ENCODE measurements at regions not wholly inside any gene's neighbourhood (a gene's known extent, or its start where the extent isn't known, plus 50 kb on each side); places are given as distances from the start of the nearest gene placed in this dataset.

DNA sequence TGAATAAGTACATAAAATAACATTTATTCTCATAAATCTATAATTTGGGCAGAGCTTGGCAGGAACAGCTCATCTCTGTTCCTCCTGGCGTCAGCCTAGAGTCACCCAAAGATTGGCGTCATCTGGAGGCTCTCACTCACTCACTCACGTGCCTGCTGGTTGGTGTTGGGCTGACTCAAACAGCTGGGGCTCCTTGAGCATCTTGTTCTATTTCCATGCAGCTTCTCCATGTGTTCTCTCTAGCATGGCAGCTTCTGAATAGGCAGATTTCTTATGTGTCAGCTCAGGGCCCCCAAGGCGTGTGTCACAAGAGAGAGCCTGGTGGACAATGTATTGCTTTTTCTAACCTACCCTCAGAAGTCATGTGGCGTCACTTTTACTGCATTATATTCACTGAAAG, 70.6 kb upstream of the RAB3GAP2 start:
- Mint-ChIP-seq H3K27me3 (ENCODE audit: insufficient read depth, low read depth, poor library complexity) (peaks cover 2% of the 10 kb centered on the region), H3K4me1 (peaks cover 29% of the 10 kb centered on the region), H3K27ac (no peak overlapping the region), H3K36me3 (ENCODE audit: low read depth) (no peaks in the 10 kb centered on the region), H3K4me3 (no peak overlapping the region), H3K9me3 (no peaks in the 10 kb centered on the region)
- no peaks in the 10 kb centered on the region for H4K20me1 ChIP-seq (replicated peaks; ENCODE audit: insufficient read depth)
- ATAC-seq = no peak
- H3K4me1 ChIP-seq (ENCODE audit: insufficient read depth) = peaks cover 12% of the 10 kb centered on the region
- H3K27ac ChIP-seq (ENCODE audit: low read depth) = no peak overlapping the region
- DNase-seq (ENCODE audit: low spot score) = no peak
- no peaks in the 10 kb centered on the region for H3K36me3 ChIP-seq (ENCODE audit: insufficient read depth)
- H3K27me3 ChIP-seq (ENCODE audit: insufficient read depth) = no peaks in the 10 kb centered on the region
- peaks cover 21% of the 10 kb centered on the region; the same call in 1 of the 2 replicates for H3K9me2 ChIP-seq (ENCODE audit: insufficient read depth)
- no peak overlapping the region for H3K4me2 ChIP-seq
- H3F3A ChIP-seq (replicated peaks; ENCODE audit: low read depth) = peaks cover 4% of the 10 kb centered on the region; the same call in 1 of the 2 replicates
- H3K4me3 ChIP-seq = no peak overlapping the region
- TF ChIP-seq STAT1 (IDR thresholded peaks at IDR 0.05; ENCODE audit: unreplicated experiment) (no peak), NANOG (IDR thresholded peaks at IDR 0.05; ENCODE audit: borderline replicate concordance) (no peak), REST (IDR thresholded peaks at IDR 0.05; ENCODE audit: unreplicated experiment) (no peak), JUNB (IDR thresholded peaks at IDR 0.05; ENCODE audit: unreplicated experiment) (no peak), POLR2AphosphoS5 (IDR thresholded peaks at IDR 0.05; ENCODE audit: low read depth) (no peak), CREB1 (CRISPR knock-in tag; IDR thresholded peaks at IDR 0.05; ENCODE audit: low read depth) (no peak), ETS1 (IDR thresholded peaks at IDR 0.05) (no peak), EZH2phosphoT487 (IDR thresholded peaks at IDR 0.05; ENCODE audit: unreplicated experiment) (no peak), ZNF331 (CRISPR knock-in tag; IDR thresholded peaks at IDR 0.05; ENCODE audit: low read depth) (no peak)
- TF ChIP-seq, protein P1, sequence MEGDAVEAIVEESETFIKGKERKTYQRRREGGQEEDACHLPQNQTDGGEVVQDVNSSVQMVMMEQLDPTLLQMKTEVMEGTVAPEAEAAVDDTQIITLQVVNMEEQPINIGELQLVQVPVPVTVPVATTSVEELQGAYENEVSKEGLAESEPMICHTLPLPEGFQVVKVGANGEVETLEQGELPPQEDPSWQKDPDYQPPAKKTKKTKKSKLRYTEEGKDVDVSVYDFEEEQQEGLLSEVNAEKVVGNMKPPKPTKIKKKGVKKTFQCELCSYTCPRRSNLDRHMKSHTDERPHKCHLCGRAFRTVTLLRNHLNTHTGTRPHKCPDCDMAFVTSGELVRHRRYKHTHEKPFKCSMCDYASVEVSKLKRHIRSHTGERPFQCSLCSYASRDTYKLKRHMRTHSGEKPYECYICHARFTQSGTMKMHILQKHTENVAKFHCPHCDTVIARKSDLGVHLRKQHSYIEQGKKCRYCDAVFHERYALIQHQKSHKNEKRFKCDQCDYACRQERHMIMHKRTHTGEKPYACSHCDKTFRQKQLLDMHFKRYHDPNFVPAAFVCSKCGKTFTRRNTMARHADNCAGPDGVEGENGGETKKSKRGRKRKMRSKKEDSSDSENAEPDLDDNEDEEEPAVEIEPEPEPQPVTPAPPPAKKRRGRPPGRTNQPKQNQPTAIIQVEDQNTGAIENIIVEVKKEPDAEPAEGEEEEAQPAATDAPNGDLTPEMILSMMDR (conservative IDR thresholded peaks at IDR 0.05; ENCODE audit: low read depth in 2 of 2) = no peak
- H3K79me2 ChIP-seq (replicated peaks; ENCODE audit: insufficient read depth) = no peaks in the 10 kb centered on the region
- no peak overlapping the region for H2AFZ ChIP-seq

DNA sequence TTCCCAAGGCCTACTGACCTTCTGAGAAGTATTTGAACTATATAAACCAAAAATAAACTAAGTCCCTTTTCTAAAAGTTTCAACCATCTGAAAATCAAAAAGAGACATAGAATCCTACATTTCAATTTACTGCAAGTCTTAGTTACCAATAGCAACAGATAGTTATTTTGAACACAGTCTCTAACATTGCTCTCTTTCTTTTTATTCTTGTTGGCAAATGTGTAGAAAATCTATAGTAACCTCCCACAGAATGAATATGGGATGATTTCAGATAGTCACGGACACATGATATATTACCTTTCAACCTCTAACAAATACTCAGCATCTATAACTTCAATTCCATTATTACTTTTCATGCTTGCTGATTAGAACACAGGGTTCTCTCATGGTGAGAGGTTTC, 68.9 kb upstream of the RAB3GAP2 start:
- Histone ChIP-seq H3K27me3 (ENCODE audit: insufficient read depth) (no peaks in the 10 kb centered on the region), H3K79me2 (replicated peaks; ENCODE audit: insufficient read depth) (no peaks in the 10 kb centered on the region), H3K36me3 (ENCODE audit: insufficient read depth) (no peaks in the 10 kb centered on the region), H2AFZ (no peak overlapping the region), H3K4me1 (ENCODE audit: insufficient read depth) (peaks cover 27% of the 10 kb centered on the region), H3K4me2 (no peak overlapping the region), H3K27ac (ENCODE audit: low read depth) (no peak overlapping the region), H3F3A (replicated peaks; ENCODE audit: low read depth) (peaks cover 6% of the 10 kb centered on the region; the same call in 1 of the 2 replicates), H3K4me3 (no peak overlapping the region), H3K9me2 (ENCODE audit: insufficient read depth) (peaks cover 20% of the 10 kb centered on the region; the same call in 1 of the 2 replicates), H4K20me1 (replicated peaks; ENCODE audit: insufficient read depth) (no peaks in the 10 kb centered on the region)
- peaks cover 2% of the 10 kb centered on the region for H3K27me3 Mint-ChIP-seq (ENCODE audit: insufficient read depth, low read depth, poor library complexity)
- H3K4me1 Mint-ChIP-seq = peaks cover 38% of the 10 kb centered on the region
- H3K27ac Mint-ChIP-seq = no peak overlapping the region
- no peaks in the 10 kb centered on the region for H3K9me3 Mint-ChIP-seq
- ATAC-seq = no peak
- no peak for DNase-seq (ENCODE audit: low spot score)
- no peaks in the 10 kb centered on the region for H3K36me3 Mint-ChIP-seq (ENCODE audit: low read depth)
- H3K4me3 Mint-ChIP-seq = no peak overlapping the region
- TF ChIP-seq ETS1 (IDR thresholded peaks at IDR 0.05) (no peak), NANOG (IDR thresholded peaks at IDR 0.05; ENCODE audit: borderline replicate concordance) (no peak), REST (IDR thresholded peaks at IDR 0.05; ENCODE audit: unreplicated experiment) (no peak), EZH2phosphoT487 (IDR thresholded peaks at IDR 0.05; ENCODE audit: unreplicated experiment) (no peak), STAT1 (IDR thresholded peaks at IDR 0.05; ENCODE audit: unreplicated experiment) (no peak), EZH2 (IDR thresholded peaks at IDR 0.05; ENCODE audit: low read depth, unreplicated experiment) (no peak), JUNB (IDR thresholded peaks at IDR 0.05; ENCODE audit: unreplicated experiment) (no peak), ZNF331 (CRISPR knock-in tag; IDR thresholded peaks at IDR 0.05; ENCODE audit: low read depth) (no peak)

All from GM23338 (cell line).